Stimulated activated CD4-positive, alpha-beta T cell treated with anti-CD3 and anti-CD28 coated beads, Interleukin-1b, Interleukin-23, amount 100 ng/mL, for 4 hours (primary cell): ENCODE measurements at regions not wholly inside any gene's neighbourhood (a gene's known extent, or its start where the extent isn't known, plus 50 kb on each side); places are given as distances from the start of the nearest gene placed in this dataset.
"Not testable (repeated sequence)": the region's sequence is repeated elsewhere in the genome, so short reads cannot be mapped to it uniquely, and the experiment has no call there.

Experiments
- DNase-seq, 2 donors: peaks; one replicate each; pipeline ENCODE4 v3.0.0-alpha.2; 2020; ENCODE audit warnings: low read depth in 2 of 2

GRCh38 chr3:11712646-11713045 lies 68.9 kb upstream of the VGLL4 start:
- DNase-seq, result no peak

GRCh38 chr3:11711876-11712275 lies 68.2 kb upstream of the VGLL4 start:
- DNase-seq, result no peak

DNA sequence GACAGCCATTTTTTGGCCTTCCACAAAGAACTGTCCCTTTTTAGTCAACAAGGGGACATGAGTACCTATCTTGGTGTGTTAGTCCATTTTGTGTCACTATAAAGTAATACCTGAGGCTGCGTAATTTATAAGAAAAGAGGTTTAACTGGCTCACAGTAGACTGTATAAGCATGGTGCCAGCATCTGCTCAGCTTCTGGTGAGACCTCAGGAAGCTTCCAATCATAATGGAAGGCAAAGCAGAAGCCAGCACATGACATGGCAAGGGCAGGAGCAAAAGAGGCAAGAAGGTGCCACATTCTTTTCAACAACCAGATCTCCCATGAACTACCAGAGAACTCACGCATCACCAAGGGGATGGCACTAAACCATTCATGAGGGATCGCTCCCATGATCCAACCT lies 66.1 kb upstream of the VGLL4 start:
- DNase-seq, result no peak

- DNase-seq, result not testable (repeated sequence)
These were observed 63.4 kb upstream of the VGLL4 start for GRCh38 chr3:11707084-11707483.

DNA sequence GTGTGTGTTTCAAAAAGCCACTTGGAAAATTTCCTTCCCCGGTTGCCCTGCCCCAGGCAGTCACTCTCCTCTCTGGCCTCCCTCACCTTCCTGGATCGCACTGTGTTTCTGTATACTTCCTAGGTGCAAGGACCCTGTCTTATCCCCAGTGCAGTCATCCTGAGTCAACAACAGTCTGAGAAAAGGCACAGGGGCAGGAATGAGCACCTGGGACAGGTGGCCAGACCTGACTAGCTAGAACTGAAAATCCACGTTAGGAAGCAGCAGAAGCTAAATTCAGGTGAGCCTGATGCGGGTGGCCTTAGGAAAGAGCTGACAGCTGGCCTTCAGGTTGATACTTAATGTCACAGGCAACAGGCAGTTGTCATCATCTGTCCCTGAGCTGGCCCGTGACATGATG lies 62.9 kb upstream of the VGLL4 start:
- DNase-seq, result no peak

GRCh38 chr3:11705049-11705448 lies 61.3 kb upstream of the VGLL4 start:
- DNase-seq, result no peak

GRCh38 chr3:11703146-11703545 lies 59.4 kb upstream of the VGLL4 start:
- no peak for DNase-seq

- no peak for DNase-seq
These were observed 55.3 kb upstream of the VGLL4 start for GRCh38 chr3:11699083-11699427.

- no peak for DNase-seq
These were observed 54.8 kb upstream of the VGLL4 start for GRCh38 chr3:11698326-11699082.

- no peak for DNase-seq
These were observed 54.0 kb upstream of the VGLL4 start for GRCh38 chr3:11697701-11698100.

DNA sequence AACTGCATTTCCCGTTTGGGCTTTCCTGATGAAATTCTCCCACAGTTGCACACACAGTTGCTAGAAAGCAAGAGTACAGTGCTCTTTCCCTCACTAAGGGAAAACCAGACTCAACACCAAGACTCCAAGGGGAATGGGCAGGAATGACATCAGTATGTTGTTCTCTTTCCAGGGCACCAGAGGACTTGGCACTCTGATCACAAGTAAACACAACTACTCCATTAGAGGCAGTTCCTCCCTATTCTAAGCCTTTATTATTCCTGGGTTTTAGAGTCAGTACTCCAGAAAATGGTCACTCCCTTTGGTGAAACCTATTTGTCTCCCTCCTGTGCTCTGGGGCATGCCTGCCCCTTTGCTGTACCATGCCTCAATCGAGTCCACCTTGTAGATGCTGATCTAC lies 52.3 kb upstream of the VGLL4 start:
- DNase-seq, result no peak
